SK-N-SH treated with all-trans-retinoic acid at 6 μM for 48 hours (cell line): ENCODE measurements at regions not wholly inside any gene's neighbourhood (a gene's known extent, or its start where the extent isn't known, plus 50 kb on each side); places are given as distances from the start of the nearest gene placed in this dataset.

Experiments
- ATAC-seq: fragments of 200-7000 bp; cut with Tn5 transposase; 3 replicates; pipeline ENCODE4 v1.9.1; 2020; ENCODE audit warnings: mild to moderate bottlenecking, moderate library complexity
- ARNTL ChIP-seq: fragments of 450-650 bp; formaldehyde crosslinking; IDR thresholded peaks from 2 replicates; pipeline ENCODE4 v1.5.0; 2020; ENCODE audit warnings: low read depth, mild to moderate bottlenecking, moderate library complexity, borderline replicate concordance
- BACH2 ChIP-seq: fragments of 250-450 bp; sonication (Bioruptor Pico); IDR thresholded peaks from 2 replicates; pipeline ENCODE4 v1.9.0; 2021; ENCODE audit warnings: mild to moderate bottlenecking, borderline replicate concordance
- CSDC2 ChIP-seq: fragments of 250-450 bp; sonication (Bioruptor Pico); IDR thresholded peaks from 2 replicates; pipeline ENCODE4 v1.5.0; 2020; ENCODE audit warnings: mild to moderate bottlenecking, moderate library complexity
- ESRRG ChIP-seq: fragments of 250-450 bp; sonication (Bioruptor Pico); IDR thresholded peaks from 2 replicates; pipeline ENCODE4 v1.6.1; 2021; ENCODE audit warnings: mild to moderate bottlenecking
- GLIS3 ChIP-seq: fragments of 250-450 bp; sonication (Bioruptor Pico); IDR thresholded peaks from 2 replicates; pipeline ENCODE4 v1.5.0; 2020; ENCODE audit warnings: mild to moderate bottlenecking, moderate library complexity
- ISL1 ChIP-seq: fragments of 250-450 bp; sonication (Bioruptor Pico); IDR thresholded peaks from 2 replicates; pipeline ENCODE4 v2.1.2; 2022; ENCODE audit warnings: mild to moderate bottlenecking, moderate library complexity
- OSR1 ChIP-seq: fragments of 250-450 bp; sonication (Bioruptor Pico); IDR thresholded peaks from 2 replicates; pipeline ENCODE4 v1.8.0; 2022; ENCODE audit warnings: moderate library complexity, mild to moderate bottlenecking, inconsistent platforms
- PPARA ChIP-seq: fragments of 250-450 bp; sonication (Bioruptor Pico); IDR thresholded peaks from 2 replicates; pipeline ENCODE4 v1.5.0; 2020; ENCODE audit warnings: mild to moderate bottlenecking, borderline replicate concordance
- RARB ChIP-seq: fragments of 250-450 bp; sonication (Bioruptor Pico); IDR thresholded peaks from 2 replicates; pipeline ENCODE4 v1.8.0; 2021; ENCODE audit warnings: mild to moderate bottlenecking, moderate library complexity
- SNAI2 ChIP-seq: fragments of 250-450 bp; sonication (Bioruptor Pico); IDR thresholded peaks from 2 replicates; pipeline ENCODE4 v1.5.0; 2020; ENCODE audit warnings: mild to moderate bottlenecking, moderate library complexity
- TCF4 ChIP-seq: fragments of 250-450 bp; sonication (Bioruptor Pico); IDR thresholded peaks from 2 replicates; pipeline ENCODE4 v1.8.0; 2021; ENCODE audit warnings: mild to moderate bottlenecking, moderate library complexity, borderline replicate concordance
- TOX ChIP-seq: fragments of 250-450 bp; sonication (Bioruptor Pico); IDR thresholded peaks from 2 replicates; pipeline ENCODE4 v1.8.0; 2021; ENCODE audit warnings: mild to moderate bottlenecking, moderate library complexity, borderline replicate concordance
- ZC3H10 ChIP-seq: fragments of 250-450 bp; sonication (Bioruptor Pico); IDR thresholded peaks from 2 replicates; pipeline ENCODE4 v1.5.1; 2021; ENCODE audit warnings: mild to moderate bottlenecking, moderate library complexity
- ZFP3 ChIP-seq: fragments of 250-450 bp; sonication (Bioruptor Pico); IDR thresholded peaks from 2 replicates; pipeline ENCODE4 v1.5.0; 2020; ENCODE audit warnings: mild to moderate bottlenecking, moderate library complexity
- ZFP30 ChIP-seq: fragments of 450-650 bp; formaldehyde crosslinking; IDR thresholded peaks from 2 replicates; pipeline ENCODE4 v1.5.0; 2022; ENCODE audit warnings: mild to moderate bottlenecking, moderate library complexity
- ZNF70 ChIP-seq: fragments of 450-650 bp; formaldehyde crosslinking; IDR thresholded peaks from 2 replicates; pipeline ENCODE4 v1.5.0; 2020; ENCODE audit warnings: mild to moderate bottlenecking, moderate library complexity
- ZNF8 ChIP-seq: fragments of 450-650 bp; formaldehyde crosslinking; IDR thresholded peaks from 2 replicates; pipeline ENCODE4 v1.5.0; 2020; ENCODE audit warnings: mild to moderate bottlenecking, moderate library complexity
- TF ChIP-seq, protein P1 (sequence below): fragments of 250-450 bp; sonication (Bioruptor Pico); IDR thresholded peaks from 2 replicates; pipeline ENCODE4 v1.8.0; 2021; ENCODE audit warnings: low read depth, mild to moderate bottlenecking, moderate library complexity, borderline replicate concordance
- TF ChIP-seq, protein P2 (sequence below): fragments of 250-450 bp; sonication (Bioruptor Pico); IDR thresholded peaks from 2 replicates; pipeline ENCODE4 v1.5.1; 2021; ENCODE audit warnings: mild to moderate bottlenecking, moderate library complexity
- TF ChIP-seq, protein P3 (sequence below): fragments of 250-450 bp; sonication (Bioruptor Pico); IDR thresholded peaks from 2 replicates; pipeline ENCODE4 v1.8.0; 2020; ENCODE audit warnings: mild to moderate bottlenecking, moderate library complexity, borderline replicate concordance

DNA sequence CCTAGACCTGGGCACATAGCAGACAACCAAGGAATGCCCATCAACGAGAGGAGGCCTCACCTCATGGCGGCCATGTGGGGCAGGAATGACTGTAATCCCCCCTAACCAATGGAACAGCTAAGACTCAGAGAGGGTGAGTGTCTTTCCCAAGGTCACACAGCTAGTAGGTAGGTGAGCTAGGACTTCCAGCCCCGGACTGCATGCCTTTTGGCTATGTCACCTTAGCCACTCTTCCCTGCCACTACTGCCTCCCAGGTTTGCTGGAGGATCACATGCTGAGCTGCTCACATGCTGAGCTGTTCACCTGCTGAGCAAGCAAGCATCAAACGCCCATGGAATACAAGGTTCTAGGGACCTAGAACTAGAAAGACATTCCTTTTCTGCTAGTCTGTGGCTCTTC is 188.5 kb upstream of the PMEPA1 start:
- ATAC-seq, result no peak
- TF ChIP-seq, protein P1, sequence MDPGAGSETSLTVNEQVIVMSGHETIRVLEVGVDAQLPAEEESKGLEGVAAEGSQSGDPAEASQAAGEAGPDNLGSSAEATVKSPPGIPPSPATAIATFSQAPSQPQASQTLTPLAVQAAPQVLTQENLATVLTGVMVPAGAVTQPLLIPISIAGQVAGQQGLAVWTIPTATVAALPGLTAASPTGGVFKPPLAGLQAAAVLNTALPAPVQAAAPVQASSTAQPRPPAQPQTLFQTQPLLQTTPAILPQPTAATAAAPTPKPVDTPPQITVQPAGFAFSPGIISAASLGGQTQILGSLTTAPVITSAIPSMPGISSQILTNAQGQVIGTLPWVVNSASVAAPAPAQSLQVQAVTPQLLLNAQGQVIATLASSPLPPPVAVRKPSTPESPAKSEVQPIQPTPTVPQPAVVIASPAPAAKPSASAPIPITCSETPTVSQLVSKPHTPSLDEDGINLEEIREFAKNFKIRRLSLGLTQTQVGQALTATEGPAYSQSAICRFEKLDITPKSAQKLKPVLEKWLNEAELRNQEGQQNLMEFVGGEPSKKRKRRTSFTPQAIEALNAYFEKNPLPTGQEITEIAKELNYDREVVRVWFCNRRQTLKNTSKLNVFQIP (CRISPR knock-in tag), result no peak
- no peak for TF ChIP-seq ZFP30

DNA sequence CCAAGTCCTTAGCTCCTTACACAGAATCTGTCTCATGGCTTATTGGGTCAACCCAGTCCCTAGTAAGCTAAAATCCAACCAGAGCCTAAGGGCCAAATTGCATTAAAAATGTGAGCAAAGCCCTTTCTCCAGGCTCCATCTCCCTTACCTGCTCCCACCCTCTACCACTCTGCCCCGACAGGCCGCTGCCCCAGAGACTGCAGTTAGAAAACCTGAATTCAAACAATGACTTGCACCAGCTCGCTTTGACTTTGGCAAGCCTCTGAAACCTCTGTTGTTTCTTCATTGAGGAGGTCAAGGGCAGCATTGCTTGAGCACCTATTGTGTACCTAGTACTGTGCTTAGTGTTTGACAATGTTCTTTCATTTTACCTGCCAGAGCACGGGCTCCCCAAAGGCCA is 188.1 kb upstream of the PMEPA1 start:
- no peak for TF ChIP-seq OSR1 (CRISPR knock-in tag)
- TF ChIP-seq SNAI2 (CRISPR knock-in tag), result no peak
- TF ChIP-seq ZNF70 (CRISPR knock-in tag), result no peak
- no peak for TF ChIP-seq ZC3H10 (CRISPR knock-in tag)
- TF ChIP-seq ESRRG (CRISPR knock-in tag), result no peak
- no peak for TF ChIP-seq TCF4 (CRISPR knock-in tag)
- TF ChIP-seq, protein P1 (CRISPR knock-in tag), result no peak
- TF ChIP-seq PPARA (CRISPR knock-in tag), result no peak
- TF ChIP-seq CSDC2 (CRISPR knock-in tag), result no peak
- TF ChIP-seq ZFP30, result no peak
- no peak for TF ChIP-seq TOX (CRISPR knock-in tag)
- no peak for TF ChIP-seq GLIS3 (CRISPR knock-in tag)
- TF ChIP-seq, protein P2, sequence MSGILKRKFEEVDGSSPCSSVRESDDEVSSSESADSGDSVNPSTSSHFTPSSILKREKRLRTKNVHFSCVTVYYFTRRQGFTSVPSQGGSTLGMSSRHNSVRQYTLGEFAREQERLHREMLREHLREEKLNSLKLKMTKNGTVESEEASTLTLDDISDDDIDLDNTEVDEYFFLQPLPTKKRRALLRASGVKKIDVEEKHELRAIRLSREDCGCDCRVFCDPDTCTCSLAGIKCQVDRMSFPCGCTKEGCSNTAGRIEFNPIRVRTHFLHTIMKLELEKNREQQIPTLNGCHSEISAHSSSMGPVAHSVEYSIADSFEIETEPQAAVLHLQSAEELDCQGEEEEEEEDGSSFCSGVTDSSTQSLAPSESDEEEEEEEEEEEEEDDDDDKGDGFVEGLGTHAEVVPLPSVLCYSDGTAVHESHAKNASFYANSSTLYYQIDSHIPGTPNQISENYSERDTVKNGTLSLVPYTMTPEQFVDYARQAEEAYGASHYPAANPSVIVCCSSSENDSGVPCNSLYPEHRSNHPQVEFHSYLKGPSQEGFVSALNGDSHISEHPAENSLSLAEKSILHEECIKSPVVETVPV (CRISPR knock-in tag), result no peak
- TF ChIP-seq ARNTL, result no peak
- TF ChIP-seq, protein P3, sequence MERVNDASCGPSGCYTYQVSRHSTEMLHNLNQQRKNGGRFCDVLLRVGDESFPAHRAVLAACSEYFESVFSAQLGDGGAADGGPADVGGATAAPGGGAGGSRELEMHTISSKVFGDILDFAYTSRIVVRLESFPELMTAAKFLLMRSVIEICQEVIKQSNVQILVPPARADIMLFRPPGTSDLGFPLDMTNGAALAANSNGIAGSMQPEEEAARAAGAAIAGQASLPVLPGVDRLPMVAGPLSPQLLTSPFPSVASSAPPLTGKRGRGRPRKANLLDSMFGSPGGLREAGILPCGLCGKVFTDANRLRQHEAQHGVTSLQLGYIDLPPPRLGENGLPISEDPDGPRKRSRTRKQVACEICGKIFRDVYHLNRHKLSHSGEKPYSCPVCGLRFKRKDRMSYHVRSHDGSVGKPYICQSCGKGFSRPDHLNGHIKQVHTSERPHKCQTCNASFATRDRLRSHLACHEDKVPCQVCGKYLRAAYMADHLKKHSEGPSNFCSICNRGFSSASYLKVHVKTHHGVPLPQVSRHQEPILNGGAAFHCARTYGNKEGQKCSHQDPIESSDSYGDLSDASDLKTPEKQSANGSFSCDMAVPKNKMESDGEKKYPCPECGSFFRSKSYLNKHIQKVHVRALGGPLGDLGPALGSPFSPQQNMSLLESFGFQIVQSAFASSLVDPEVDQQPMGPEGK (CRISPR knock-in tag), result no peak
- TF ChIP-seq ISL1 (CRISPR knock-in tag), result no peak
- no peak for TF ChIP-seq BACH2
- no peak for TF ChIP-seq ZNF8 (CRISPR knock-in tag)
- TF ChIP-seq RARB (CRISPR knock-in tag), result no peak
- TF ChIP-seq, all 23 proteins: peak for 0
- ATAC-seq, result no peak

DNA sequence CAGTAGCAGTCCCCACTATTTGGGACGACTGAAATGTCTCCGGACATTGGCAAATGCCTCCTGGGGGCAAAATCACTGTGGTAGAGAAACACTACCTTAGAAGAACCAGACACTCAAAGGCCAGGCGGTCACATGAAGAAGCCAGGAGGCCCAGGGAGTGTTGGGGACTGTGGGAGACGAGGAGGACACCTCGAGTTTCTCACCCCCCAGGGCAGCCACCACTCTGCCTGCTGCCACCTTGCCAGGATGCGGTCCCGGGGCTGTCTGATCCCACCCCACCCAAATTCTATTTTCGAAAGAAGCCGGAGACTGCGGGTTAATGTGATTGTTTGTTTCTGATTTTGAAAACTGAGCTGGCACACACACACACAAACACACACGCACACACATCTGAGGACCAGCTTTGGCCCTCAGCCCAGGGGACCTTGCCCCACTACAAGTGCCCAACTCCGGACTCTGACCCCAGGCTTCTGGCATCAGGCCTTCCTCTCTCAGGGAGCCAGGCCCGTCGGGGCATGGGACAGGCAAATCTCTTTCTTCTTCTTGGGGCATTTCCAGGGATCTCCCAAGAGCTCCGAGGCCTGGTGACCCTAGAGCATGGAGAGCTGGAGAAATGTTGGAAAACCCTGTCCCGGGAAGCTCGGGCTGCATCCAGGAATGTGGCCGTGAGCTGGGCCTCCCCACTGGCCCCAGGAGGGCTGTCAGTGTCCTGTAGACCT is 187.5 kb upstream of the PMEPA1 start:
- no peak for ATAC-seq
- TF ChIP-seq GLIS3 (CRISPR knock-in tag) (no peak), BACH2 (no peak), PPARA (CRISPR knock-in tag) (no peak), CSDC2 (CRISPR knock-in tag) (no peak), OSR1 (CRISPR knock-in tag) (no peak), ZNF70 (CRISPR knock-in tag) (no peak), ZFP30 (no peak), SNAI2 (CRISPR knock-in tag) (no peak), RARB (CRISPR knock-in tag) (no peak)
- TF ChIP-seq, protein P1 (CRISPR knock-in tag), result no peak

DNA sequence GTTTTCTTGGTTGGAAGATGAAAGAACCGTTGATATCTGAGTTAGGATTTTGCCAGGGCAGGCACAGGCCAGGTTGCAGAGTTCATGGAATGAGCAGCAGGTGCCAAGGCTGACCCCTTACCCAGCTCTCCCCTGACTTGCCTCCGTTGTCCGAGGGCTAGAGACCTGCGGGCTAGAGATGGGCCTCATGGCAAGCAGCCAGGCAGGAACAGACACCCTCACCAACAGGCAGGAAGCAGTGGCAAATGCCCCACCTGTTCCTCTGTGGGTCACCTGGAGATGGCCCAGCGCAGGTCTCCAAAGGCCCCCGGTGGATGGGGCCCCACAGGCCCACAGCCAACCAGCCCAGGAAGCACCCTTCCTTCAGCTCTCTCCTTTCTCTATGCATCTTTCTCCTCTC is 186.7 kb upstream of the PMEPA1 start:
- TF ChIP-seq, protein P2 (CRISPR knock-in tag), result no peak
- no peak for TF ChIP-seq OSR1 (CRISPR knock-in tag)
- no peak for TF ChIP-seq ZFP3 (CRISPR knock-in tag)
- TF ChIP-seq, all 23 proteins: peak for 0
- no peak for ATAC-seq
